ENCODE measurements at regions not wholly inside any gene's neighbourhood (a gene's known extent, or its start where the extent isn't known, plus 50 kb on each side); places are given as distances from the start of the nearest gene placed in this dataset.

- Histone ChIP-seq H3K9me3 (ENCODE audit: control insufficient read depth, low read length) (no peaks in the 10 kb centered on the region), H3K36me3 (ENCODE audit: control insufficient read depth, insufficient read depth, low read length) (no peaks in the 10 kb centered on the region), H3K4me1 (ENCODE audit: control insufficient read depth, insufficient read depth, low read length) (no peaks in the 10 kb centered on the region), H3K27ac (ENCODE audit: low read depth, low read length) (no peak overlapping the region), H3K27me3 (ENCODE audit: control insufficient read depth, insufficient read depth, low read length, poor library complexity, severe bottlenecking) (no peaks in the 10 kb centered on the region), H3K9ac (ENCODE audit: extremely low read depth, low read length, poor library complexity, severe bottlenecking) (no peak overlapping the region), H3K4me3 (ENCODE audit: low read length) (no peak overlapping the region)
- Mint-ChIP-seq H3K27ac (peak overlapping the region; percentile 21), H3K4me3 (no peak overlapping the region), H3K36me3 (ENCODE audit: low read depth) (no peaks in the 10 kb centered on the region), H3K4me1 (peaks cover 15% of the 10 kb centered on the region), H3K9me3 (no peaks in the 10 kb centered on the region), H3K27me3 (ENCODE audit: insufficient read depth) (no peaks in the 10 kb centered on the region)
- no peak for TF ChIP-seq CTCF (conservative IDR thresholded peaks at IDR 0.05)
- no peak for DNase-seq
These were observed 470.8 kb upstream of the LMO3 start for GRCh38 chr12:17076811-17077210.

GRCh38 chr12:17076028-17076744, 470.2 kb upstream of the LMO3 start:
- no peak for TF ChIP-seq CTCF (conservative IDR thresholded peaks at IDR 0.05)
- H3K4me1 Mint-ChIP-seq: peaks cover 15% of the 10 kb centered on the region
- no peaks in the 10 kb centered on the region for H3K27me3 Mint-ChIP-seq (ENCODE audit: insufficient read depth)
- Histone ChIP-seq H3K9ac (ENCODE audit: extremely low read depth, low read length, poor library complexity, severe bottlenecking) (no peak overlapping the region), H3K36me3 (ENCODE audit: control insufficient read depth, insufficient read depth, low read length) (no peaks in the 10 kb centered on the region), H3K4me1 (ENCODE audit: control insufficient read depth, insufficient read depth, low read length) (no peaks in the 10 kb centered on the region), H3K27me3 (ENCODE audit: control insufficient read depth, insufficient read depth, low read length, poor library complexity, severe bottlenecking) (no peaks in the 10 kb centered on the region), H3K9me3 (ENCODE audit: control insufficient read depth, low read length) (no peaks in the 10 kb centered on the region), H3K27ac (ENCODE audit: low read depth, low read length) (no peak overlapping the region), H3K4me3 (ENCODE audit: low read length) (no peak overlapping the region)
- H3K36me3 Mint-ChIP-seq (ENCODE audit: low read depth): no peaks in the 10 kb centered on the region
- no peak overlapping the region for H3K4me3 Mint-ChIP-seq
- whole genome bisulfite sequencing, 2 experiments (ENCODE audit: insufficient coverage in 1 of 2, insufficient read length in 1 of 2): 90% methylated on average over 2 of the region's 2 CpGs; no CpG with 5 or more reads in 1 of the 2 experiments
- DNase-seq: no peak
- no peaks in the 10 kb centered on the region for H3K9me3 Mint-ChIP-seq
- H3K27ac Mint-ChIP-seq: peak overlapping the region; percentile 21

- Histone ChIP-seq H3K9ac (ENCODE audit: extremely low read depth, low read length, poor library complexity, severe bottlenecking) (no peak overlapping the region), H3K4me1 (ENCODE audit: control insufficient read depth, insufficient read depth, low read length) (peaks cover 14% of the 10 kb centered on the region), H3K27me3 (ENCODE audit: control insufficient read depth, insufficient read depth, low read length, poor library complexity, severe bottlenecking) (no peaks in the 10 kb centered on the region), H3K27ac (ENCODE audit: low read depth, low read length) (no peak overlapping the region), H3K9me3 (ENCODE audit: control insufficient read depth, low read length) (no peaks in the 10 kb centered on the region), H3K4me3 (ENCODE audit: low read length) (no peak overlapping the region), H3K36me3 (ENCODE audit: control insufficient read depth, insufficient read depth, low read length) (no peaks in the 10 kb centered on the region)
- WGBS, 2 experiments (ENCODE audit: insufficient coverage in 1 of 2, insufficient read length in 1 of 2): 83 to 94% methylated on average over 2 of the region's 2 CpGs
- peaks cover 23% of the 10 kb centered on the region for H3K4me1 Mint-ChIP-seq
- H3K4me3 Mint-ChIP-seq: no peak overlapping the region
- H3K27me3 Mint-ChIP-seq (ENCODE audit: insufficient read depth): no peaks in the 10 kb centered on the region
- no peak for DNase-seq
- no peaks in the 10 kb centered on the region for H3K9me3 Mint-ChIP-seq
- no peaks in the 10 kb centered on the region for H3K36me3 Mint-ChIP-seq (ENCODE audit: low read depth)
- H3K27ac Mint-ChIP-seq: no peak overlapping the region
- no peak for TF ChIP-seq CTCF (conservative IDR thresholded peaks at IDR 0.05)
These were observed 458.9 kb upstream of the LMO3 start for GRCh38 chr12:17064834-17065233.

Data from endodermal cell (in vitro differentiated cells).